ENCODE measurements at regions not wholly inside any gene's neighbourhood (a gene's known extent, or its start where the extent isn't known, plus 50 kb on each side); places are given as distances from the start of the nearest gene placed in this dataset.

GRCh38 chr11:70620510-70621184 lies 222.3 kb downstream of the CTTN start:
- H3K9ac ChIP-seq (ENCODE audit: low read depth in 1 of 2, low read length in 2 of 2) = no peak overlapping the region
- no peaks in the 10 kb centered on the region for H3K27me3 ChIP-seq (ENCODE audit: control insufficient read depth in 2 of 2, insufficient read depth in 2 of 2, low read length in 2 of 2)
- H3K9me3 ChIP-seq (ENCODE audit: control insufficient read depth in 2 of 2, low read length in 2 of 2) = no peaks in the 10 kb centered on the region
- H3K4me1 ChIP-seq (ENCODE audit: control insufficient read depth in 2 of 2, insufficient read depth in 2 of 2, low read length in 2 of 2) = peaks cover 9 to 26% of the 10 kb centered on the region in 2 donors
- no peaks in the 10 kb centered on the region for H3K36me3 ChIP-seq (ENCODE audit: control insufficient read depth in 2 of 2, insufficient read depth in 2 of 2, low read length in 2 of 2)
- H3K27ac ChIP-seq (ENCODE audit: low read depth in 2 of 2, low read length in 2 of 2) = no peak overlapping the region
- H3K4me3 ChIP-seq (ENCODE audit: low read length in 2 of 2) = no peak overlapping the region

DNA sequence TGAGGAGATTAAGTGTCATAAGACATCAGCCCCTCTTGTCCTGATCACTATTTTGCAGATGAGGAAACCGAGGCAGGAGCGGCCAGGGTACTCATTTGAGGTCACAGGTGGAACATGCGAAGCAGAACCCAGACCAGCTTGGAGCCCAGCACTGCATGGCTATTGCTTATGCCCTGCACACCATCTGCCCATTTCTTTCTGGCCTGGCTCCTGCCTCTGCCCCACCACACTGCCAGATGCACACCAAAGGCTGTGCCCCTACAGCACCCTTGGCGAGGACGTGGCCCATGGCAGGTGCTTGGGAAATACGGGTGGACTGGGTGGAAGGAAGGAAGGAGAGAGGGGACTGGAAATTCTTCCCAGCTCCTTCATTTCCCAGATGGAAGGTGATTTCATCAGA lies 222.9 kb downstream of the CTTN start:
- Histone ChIP-seq H3K4me1 (ENCODE audit: control insufficient read depth in 2 of 2, insufficient read depth in 2 of 2, low read length in 2 of 2) (peaks cover 9 to 26% of the 10 kb centered on the region in 2 donors), H3K9me3 (ENCODE audit: control insufficient read depth in 2 of 2, low read length in 2 of 2) (no peaks in the 10 kb centered on the region), H3K9ac (ENCODE audit: low read depth in 1 of 2, low read length in 2 of 2) (no peak overlapping the region), H3K36me3 (ENCODE audit: control insufficient read depth in 2 of 2, insufficient read depth in 2 of 2, low read length in 2 of 2) (no peaks in the 10 kb centered on the region), H3K27ac (ENCODE audit: low read depth in 2 of 2, low read length in 2 of 2) (no peak overlapping the region), H3K27me3 (ENCODE audit: control insufficient read depth in 2 of 2, insufficient read depth in 2 of 2, low read length in 2 of 2) (no peaks in the 10 kb centered on the region), H3K4me3 (ENCODE audit: low read length in 2 of 2) (no peak overlapping the region)

- Histone ChIP-seq H3K4me1 (ENCODE audit: control insufficient read depth in 2 of 2, insufficient read depth in 2 of 2, low read length in 2 of 2) (peaks cover 15 to 35% of the 10 kb centered on the region in 2 donors), H3K27me3 (ENCODE audit: control insufficient read depth in 2 of 2, insufficient read depth in 2 of 2, low read length in 2 of 2) (no peaks in the 10 kb centered on the region), H3K9me3 (ENCODE audit: control insufficient read depth in 2 of 2, low read length in 2 of 2) (no peaks in the 10 kb centered on the region), H3K9ac (ENCODE audit: low read depth in 1 of 2, low read length in 2 of 2) (no peak overlapping the region), H3K36me3 (ENCODE audit: control insufficient read depth in 2 of 2, insufficient read depth in 2 of 2, low read length in 2 of 2) (no peaks in the 10 kb centered on the region), H3K4me3 (ENCODE audit: low read length in 2 of 2) (no peak overlapping the region), H3K27ac (ENCODE audit: low read depth in 2 of 2, low read length in 2 of 2) (no peak overlapping the region)
Measured at GRCh38 chr11:70622091-70622490, 223.8 kb downstream of the CTTN start.

DNA sequence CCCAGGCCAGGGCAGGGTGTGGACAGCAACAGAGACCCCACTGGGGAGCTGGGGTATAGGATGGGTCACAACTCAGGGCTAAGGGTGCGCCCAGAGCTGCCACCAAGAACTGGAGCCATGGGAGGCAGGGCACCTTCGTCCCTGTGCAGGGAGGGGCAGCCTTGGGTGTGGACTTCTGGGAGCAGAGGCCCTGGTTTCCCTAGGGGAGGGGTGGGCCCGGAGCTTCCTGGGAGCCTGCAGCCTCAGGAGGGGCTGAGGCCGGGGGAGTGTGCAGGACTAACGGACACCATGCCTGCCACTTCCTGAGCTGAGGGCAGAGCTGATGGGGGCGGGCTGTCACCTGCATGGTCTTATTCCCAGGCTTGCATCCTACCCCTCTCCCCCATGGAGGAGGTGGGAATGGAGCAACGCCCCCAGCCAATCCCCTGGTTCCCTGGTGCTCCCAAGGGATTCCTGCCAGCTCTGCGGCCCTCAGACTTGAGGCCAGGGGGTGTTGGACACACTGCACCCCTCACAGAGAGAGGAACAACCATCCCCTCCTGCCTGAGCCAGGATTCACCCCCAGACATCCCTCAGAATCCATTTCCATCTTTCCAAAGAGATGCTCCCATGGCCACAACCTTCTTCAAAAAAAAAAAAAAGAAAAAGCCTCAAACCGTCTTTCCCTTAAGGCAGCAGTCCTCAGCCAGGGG lies 225.7 kb downstream of the CTTN start:
- no peaks in the 10 kb centered on the region for H3K36me3 ChIP-seq (ENCODE audit: control insufficient read depth in 2 of 2, insufficient read depth in 2 of 2, low read length in 2 of 2)
- H3K27me3 ChIP-seq (ENCODE audit: control insufficient read depth in 2 of 2, insufficient read depth in 2 of 2, low read length in 2 of 2) = no peaks in the 10 kb centered on the region
- H3K27ac ChIP-seq (ENCODE audit: low read depth in 2 of 2, low read length in 2 of 2) = no peak overlapping the region
- H3K4me3 ChIP-seq (ENCODE audit: low read length in 2 of 2) = no peak overlapping the region
- H3K9me3 ChIP-seq (ENCODE audit: control insufficient read depth in 2 of 2, low read length in 2 of 2) = no peaks in the 10 kb centered on the region
- H3K9ac ChIP-seq (ENCODE audit: low read depth in 1 of 2, low read length in 2 of 2) = no peak overlapping the region
- peaks cover 24 to 40% of the 10 kb centered on the region in 2 donors for H3K4me1 ChIP-seq (ENCODE audit: control insufficient read depth in 2 of 2, insufficient read depth in 2 of 2, low read length in 2 of 2)

DNA sequence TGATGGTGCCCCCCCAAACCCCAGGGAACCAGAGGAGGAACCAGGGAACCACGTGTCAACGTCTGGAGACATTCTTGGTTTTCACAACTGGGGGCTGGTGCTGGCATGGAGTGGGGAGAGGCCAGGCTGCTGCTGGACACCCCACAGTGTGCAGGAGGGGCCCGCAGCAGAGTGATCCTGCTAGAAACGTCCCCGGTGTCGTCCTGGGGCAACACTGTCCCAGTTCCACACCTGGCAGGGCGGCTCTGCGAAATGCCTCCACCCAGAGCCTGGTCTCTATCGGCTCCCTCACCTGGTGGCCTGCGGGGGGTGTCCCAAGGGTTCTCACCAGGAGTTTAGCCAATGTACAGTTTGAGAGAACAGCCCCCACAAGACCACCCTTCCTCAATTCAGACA lies 226.3 kb downstream of the CTTN start:
- Histone ChIP-seq H3K36me3 (ENCODE audit: control insufficient read depth in 2 of 2, insufficient read depth in 2 of 2, low read length in 2 of 2) (no peaks in the 10 kb centered on the region), H3K9ac (ENCODE audit: low read depth in 1 of 2, low read length in 2 of 2) (no peak overlapping the region), H3K27ac (ENCODE audit: low read depth in 2 of 2, low read length in 2 of 2) (no peak overlapping the region), H3K4me1 (ENCODE audit: control insufficient read depth in 2 of 2, insufficient read depth in 2 of 2, low read length in 2 of 2) (peaks cover 21 to 35% of the 10 kb centered on the region in 2 donors), H3K9me3 (ENCODE audit: control insufficient read depth in 2 of 2, low read length in 2 of 2) (no peaks in the 10 kb centered on the region), H3K4me3 (ENCODE audit: low read length in 2 of 2) (no peak overlapping the region), H3K27me3 (ENCODE audit: control insufficient read depth in 2 of 2, insufficient read depth in 2 of 2, low read length in 2 of 2) (no peaks in the 10 kb centered on the region)

GRCh38 chr11:70625051-70625450 lies 226.7 kb downstream of the CTTN start:
- Histone ChIP-seq H3K4me3 (ENCODE audit: low read length in 2 of 2) (no peak overlapping the region), H3K36me3 (ENCODE audit: control insufficient read depth in 2 of 2, insufficient read depth in 2 of 2, low read length in 2 of 2) (no peaks in the 10 kb centered on the region), H3K9me3 (ENCODE audit: control insufficient read depth in 2 of 2, low read length in 2 of 2) (no peaks in the 10 kb centered on the region), H3K27me3 (ENCODE audit: control insufficient read depth in 2 of 2, insufficient read depth in 2 of 2, low read length in 2 of 2) (no peaks in the 10 kb centered on the region), H3K27ac (ENCODE audit: low read depth in 2 of 2, low read length in 2 of 2) (no peak overlapping the region), H3K9ac (ENCODE audit: low read depth in 1 of 2, low read length in 2 of 2) (no peak overlapping the region), H3K4me1 (ENCODE audit: control insufficient read depth in 2 of 2, insufficient read depth in 2 of 2, low read length in 2 of 2) (peaks cover 21 to 35% of the 10 kb centered on the region in 2 donors)

DNA sequence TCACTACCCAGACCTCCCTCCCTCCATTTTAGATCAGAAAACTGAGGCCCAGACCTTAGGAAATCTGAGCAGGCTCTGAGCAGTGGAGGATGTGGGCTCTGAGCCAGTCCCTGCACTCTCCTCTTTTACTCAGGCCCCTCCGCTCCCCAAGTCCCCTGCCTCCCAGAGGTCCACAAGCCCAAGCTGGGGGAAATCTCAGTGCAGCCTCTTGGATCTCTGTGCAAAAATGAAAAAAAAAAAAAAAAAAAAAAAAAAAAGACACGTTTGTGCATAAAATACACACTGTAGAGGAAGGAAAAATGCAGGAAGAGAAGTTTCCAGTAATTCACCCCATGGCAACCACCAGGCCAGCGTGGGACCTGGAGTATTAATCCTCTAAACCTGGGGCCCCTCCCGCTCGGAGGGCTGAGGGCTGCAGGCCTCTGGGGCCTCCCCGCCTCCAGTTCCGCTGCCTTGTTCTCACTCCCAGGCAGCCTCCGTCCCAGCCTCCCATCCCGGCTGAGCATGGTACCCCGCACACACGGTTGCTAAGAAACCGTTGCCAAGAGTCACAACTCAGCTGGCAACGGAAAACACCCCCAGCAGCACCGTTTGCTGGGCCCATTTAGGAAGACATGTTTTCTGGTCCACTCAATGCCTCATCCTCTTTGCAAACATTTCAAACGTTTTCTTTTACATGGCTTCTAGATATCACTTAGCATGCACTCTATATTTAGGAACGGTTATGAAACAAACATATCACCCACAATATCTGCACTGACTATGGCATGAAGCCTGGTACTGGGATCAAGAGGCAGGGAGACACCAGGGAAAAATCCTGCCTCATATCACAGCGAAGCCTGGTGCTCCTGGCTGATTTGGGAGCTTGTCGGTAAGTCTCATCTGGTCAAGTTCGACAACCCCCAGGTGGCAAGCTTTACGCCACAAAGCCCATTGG lies 227.5 kb downstream of the CTTN start:
- H3K9me3 ChIP-seq (ENCODE audit: control insufficient read depth in 2 of 2, low read length in 2 of 2) = no peaks in the 10 kb centered on the region
- no peaks in the 10 kb centered on the region for H3K36me3 ChIP-seq (ENCODE audit: control insufficient read depth in 2 of 2, insufficient read depth in 2 of 2, low read length in 2 of 2)
- H3K27me3 ChIP-seq (ENCODE audit: control insufficient read depth in 2 of 2, insufficient read depth in 2 of 2, low read length in 2 of 2) = no peaks in the 10 kb centered on the region
- peaks cover 21 to 35% of the 10 kb centered on the region in 2 donors for H3K4me1 ChIP-seq (ENCODE audit: control insufficient read depth in 2 of 2, insufficient read depth in 2 of 2, low read length in 2 of 2)
- H3K9ac ChIP-seq (ENCODE audit: low read depth in 1 of 2, low read length in 2 of 2) = no peak overlapping the region
- H3K27ac ChIP-seq (ENCODE audit: low read depth in 2 of 2, low read length in 2 of 2) = no peak overlapping the region
- no peak overlapping the region for H3K4me3 ChIP-seq (ENCODE audit: low read length in 2 of 2)

DNA sequence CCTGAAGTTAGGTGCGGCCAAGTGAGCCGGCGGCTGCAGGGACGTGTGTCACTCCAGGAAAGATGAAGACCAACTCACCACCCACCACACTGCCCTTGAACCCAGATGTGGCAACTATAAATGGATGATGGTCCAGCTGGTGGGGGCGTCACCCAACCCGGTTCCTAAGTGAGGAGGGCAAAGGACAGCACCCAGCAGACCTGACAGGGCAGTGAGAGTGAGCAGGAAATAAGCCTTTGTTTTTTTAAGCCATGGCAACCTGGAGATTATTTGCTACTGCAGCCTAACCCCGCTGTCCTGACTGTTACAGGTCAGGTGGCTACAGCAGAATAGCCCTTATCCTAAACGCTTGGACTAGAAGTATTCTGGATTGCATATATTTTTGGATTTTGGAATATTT lies 228.9 kb downstream of the CTTN start:
- H3K4me3 ChIP-seq (ENCODE audit: low read length in 2 of 2) = no peak overlapping the region
- peak overlapping the region; percentile 42 to 43 for H3K27ac ChIP-seq (ENCODE audit: low read depth in 2 of 2, low read length in 2 of 2)
- H3K4me1 ChIP-seq (ENCODE audit: control insufficient read depth in 2 of 2, insufficient read depth in 2 of 2, low read length in 2 of 2) = peaks cover 21 to 35% of the 10 kb centered on the region in 2 donors
- no peaks in the 10 kb centered on the region for H3K36me3 ChIP-seq (ENCODE audit: control insufficient read depth in 2 of 2, insufficient read depth in 2 of 2, low read length in 2 of 2)
- H3K9ac ChIP-seq (ENCODE audit: low read depth in 1 of 2, low read length in 2 of 2) = no peak overlapping the region
- no peaks in the 10 kb centered on the region for H3K9me3 ChIP-seq (ENCODE audit: control insufficient read depth in 2 of 2, low read length in 2 of 2)
- H3K27me3 ChIP-seq (ENCODE audit: control insufficient read depth in 2 of 2, insufficient read depth in 2 of 2, low read length in 2 of 2) = no peaks in the 10 kb centered on the region

GRCh38 chr11:70628176-70628854 lies 230.0 kb downstream of the CTTN start:
- no peaks in the 10 kb centered on the region for H3K36me3 ChIP-seq (ENCODE audit: control insufficient read depth in 2 of 2, insufficient read depth in 2 of 2, low read length in 2 of 2)
- H3K9ac ChIP-seq (ENCODE audit: low read depth in 1 of 2, low read length in 2 of 2) = peak overlapping the region; percentile 14 to 36
- H3K4me3 ChIP-seq (ENCODE audit: low read length in 2 of 2) = peak overlapping the region; percentile 31 to 36
- H3K27me3 ChIP-seq (ENCODE audit: control insufficient read depth in 2 of 2, insufficient read depth in 2 of 2, low read length in 2 of 2) = no peaks in the 10 kb centered on the region
- H3K9me3 ChIP-seq (ENCODE audit: control insufficient read depth in 2 of 2, low read length in 2 of 2) = no peaks in the 10 kb centered on the region
- peaks cover 21 to 34% of the 10 kb centered on the region in 2 donors for H3K4me1 ChIP-seq (ENCODE audit: control insufficient read depth in 2 of 2, insufficient read depth in 2 of 2, low read length in 2 of 2)
- H3K27ac ChIP-seq (ENCODE audit: low read depth in 2 of 2, low read length in 2 of 2) = peak overlapping the region; percentile 15 to 48
